Uterus (tissue), 2 donors: ENCODE measurements at regions not wholly inside any gene's neighbourhood (a gene's known extent, or its start where the extent isn't known, plus 50 kb on each side); places are given as distances from the start of the nearest gene placed in this dataset.

ENCODE experiments used
- POLR2A ChIP-seq, 2 donors: fragments of 450-650 bp; IDR thresholded peaks; one replicate each; pipeline ENCODE4 v1.6.1; 2016; ENCODE audit warnings: antibody characterized with exemption in 2 of 2, mild to moderate bottlenecking in 1 of 2, moderate library complexity in 1 of 2
- TF ChIP-seq, protein P1 (sequence below), 4 experiments: fragments of 200-600 bp in 2 of 4; fragments of 450-650 bp in 2 of 4; sonication (generic) in 2 of 4; IDR thresholded peaks; one replicate each; pipeline ENCODE4 v1.5.1; 2016 to 2019; ENCODE audit warnings: antibody characterized with exemption in 4 of 4, mild to moderate bottlenecking in 2 of 4, moderate library complexity in 1 of 4

DNA sequence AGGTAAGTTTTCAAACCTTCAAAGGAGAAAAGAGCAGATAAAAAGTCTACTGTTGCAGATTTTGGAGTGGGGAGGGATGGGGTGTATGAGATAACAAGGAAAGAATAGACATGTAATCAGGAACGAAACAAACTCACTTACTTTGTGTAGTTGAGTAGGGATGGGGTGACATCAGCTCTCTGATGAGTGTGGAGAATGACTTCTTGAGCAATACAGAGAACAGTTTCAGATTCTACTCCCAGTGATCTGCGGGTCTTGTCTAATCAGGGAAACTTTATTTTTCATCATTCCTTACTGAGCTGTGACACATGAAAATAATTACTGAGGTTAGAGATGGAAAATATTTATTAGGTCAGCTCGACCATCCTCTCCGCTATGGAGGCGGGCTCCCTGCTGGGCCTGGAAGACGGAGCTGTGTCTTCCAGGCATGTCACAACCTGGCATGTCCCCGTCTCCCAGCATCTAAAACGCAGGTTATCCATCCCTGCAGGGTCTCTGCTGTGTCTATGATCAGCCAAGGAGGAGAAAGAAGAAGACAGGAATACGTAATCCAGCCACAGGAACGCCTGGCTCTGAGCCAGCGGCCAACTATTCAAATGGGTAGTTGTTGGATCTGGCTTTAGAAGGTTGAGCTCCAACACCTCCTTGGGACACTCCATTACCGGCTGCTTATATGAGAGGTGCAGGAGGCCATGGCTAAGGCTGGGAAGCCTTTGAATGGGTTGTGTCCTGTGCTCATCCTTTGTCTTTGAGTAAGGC lies 99.0 kb upstream of the SATB2 start:
- TF ChIP-seq, protein P1, sequence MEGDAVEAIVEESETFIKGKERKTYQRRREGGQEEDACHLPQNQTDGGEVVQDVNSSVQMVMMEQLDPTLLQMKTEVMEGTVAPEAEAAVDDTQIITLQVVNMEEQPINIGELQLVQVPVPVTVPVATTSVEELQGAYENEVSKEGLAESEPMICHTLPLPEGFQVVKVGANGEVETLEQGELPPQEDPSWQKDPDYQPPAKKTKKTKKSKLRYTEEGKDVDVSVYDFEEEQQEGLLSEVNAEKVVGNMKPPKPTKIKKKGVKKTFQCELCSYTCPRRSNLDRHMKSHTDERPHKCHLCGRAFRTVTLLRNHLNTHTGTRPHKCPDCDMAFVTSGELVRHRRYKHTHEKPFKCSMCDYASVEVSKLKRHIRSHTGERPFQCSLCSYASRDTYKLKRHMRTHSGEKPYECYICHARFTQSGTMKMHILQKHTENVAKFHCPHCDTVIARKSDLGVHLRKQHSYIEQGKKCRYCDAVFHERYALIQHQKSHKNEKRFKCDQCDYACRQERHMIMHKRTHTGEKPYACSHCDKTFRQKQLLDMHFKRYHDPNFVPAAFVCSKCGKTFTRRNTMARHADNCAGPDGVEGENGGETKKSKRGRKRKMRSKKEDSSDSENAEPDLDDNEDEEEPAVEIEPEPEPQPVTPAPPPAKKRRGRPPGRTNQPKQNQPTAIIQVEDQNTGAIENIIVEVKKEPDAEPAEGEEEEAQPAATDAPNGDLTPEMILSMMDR (IDR thresholded peaks at IDR 0.05), result no peak
- TF ChIP-seq POLR2A (IDR thresholded peaks at IDR 0.05), result no peak
